ENCODE measurements at regions not wholly inside any gene's neighbourhood (a gene's known extent, or its start where the extent isn't known, plus 50 kb on each side); places are given as distances from the start of the nearest gene placed in this dataset.

DNA sequence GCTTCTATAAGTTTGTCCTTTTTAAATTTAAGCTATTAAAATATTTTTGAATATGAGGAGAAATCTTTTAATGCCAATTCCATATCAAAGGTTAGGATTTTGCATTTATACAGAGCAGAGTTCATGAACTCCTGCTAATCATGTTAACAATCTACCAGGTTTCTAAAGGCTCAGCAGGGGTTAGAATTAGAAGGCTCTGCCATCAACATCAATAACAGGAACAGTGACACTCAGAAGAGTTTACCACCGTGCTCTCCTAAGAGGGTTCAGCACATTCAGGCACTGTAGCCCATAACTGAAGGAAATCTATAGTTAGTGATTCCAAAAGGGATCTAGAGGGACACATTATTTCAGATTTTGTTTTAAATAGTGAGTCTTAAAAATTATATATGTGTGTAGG lies 100.1 kb downstream of the HOXA1 start:
- no peak overlapping the region for H3K4me3 ChIP-seq (ENCODE audit: low read depth, low read length)
- no peak for DNase-seq (ENCODE audit: low read depth)
- TF ChIP-seq, protein P1, sequence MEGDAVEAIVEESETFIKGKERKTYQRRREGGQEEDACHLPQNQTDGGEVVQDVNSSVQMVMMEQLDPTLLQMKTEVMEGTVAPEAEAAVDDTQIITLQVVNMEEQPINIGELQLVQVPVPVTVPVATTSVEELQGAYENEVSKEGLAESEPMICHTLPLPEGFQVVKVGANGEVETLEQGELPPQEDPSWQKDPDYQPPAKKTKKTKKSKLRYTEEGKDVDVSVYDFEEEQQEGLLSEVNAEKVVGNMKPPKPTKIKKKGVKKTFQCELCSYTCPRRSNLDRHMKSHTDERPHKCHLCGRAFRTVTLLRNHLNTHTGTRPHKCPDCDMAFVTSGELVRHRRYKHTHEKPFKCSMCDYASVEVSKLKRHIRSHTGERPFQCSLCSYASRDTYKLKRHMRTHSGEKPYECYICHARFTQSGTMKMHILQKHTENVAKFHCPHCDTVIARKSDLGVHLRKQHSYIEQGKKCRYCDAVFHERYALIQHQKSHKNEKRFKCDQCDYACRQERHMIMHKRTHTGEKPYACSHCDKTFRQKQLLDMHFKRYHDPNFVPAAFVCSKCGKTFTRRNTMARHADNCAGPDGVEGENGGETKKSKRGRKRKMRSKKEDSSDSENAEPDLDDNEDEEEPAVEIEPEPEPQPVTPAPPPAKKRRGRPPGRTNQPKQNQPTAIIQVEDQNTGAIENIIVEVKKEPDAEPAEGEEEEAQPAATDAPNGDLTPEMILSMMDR (conservative IDR thresholded peaks at IDR 0.05; ENCODE audit: low read depth, low read length): no peak

DNA sequence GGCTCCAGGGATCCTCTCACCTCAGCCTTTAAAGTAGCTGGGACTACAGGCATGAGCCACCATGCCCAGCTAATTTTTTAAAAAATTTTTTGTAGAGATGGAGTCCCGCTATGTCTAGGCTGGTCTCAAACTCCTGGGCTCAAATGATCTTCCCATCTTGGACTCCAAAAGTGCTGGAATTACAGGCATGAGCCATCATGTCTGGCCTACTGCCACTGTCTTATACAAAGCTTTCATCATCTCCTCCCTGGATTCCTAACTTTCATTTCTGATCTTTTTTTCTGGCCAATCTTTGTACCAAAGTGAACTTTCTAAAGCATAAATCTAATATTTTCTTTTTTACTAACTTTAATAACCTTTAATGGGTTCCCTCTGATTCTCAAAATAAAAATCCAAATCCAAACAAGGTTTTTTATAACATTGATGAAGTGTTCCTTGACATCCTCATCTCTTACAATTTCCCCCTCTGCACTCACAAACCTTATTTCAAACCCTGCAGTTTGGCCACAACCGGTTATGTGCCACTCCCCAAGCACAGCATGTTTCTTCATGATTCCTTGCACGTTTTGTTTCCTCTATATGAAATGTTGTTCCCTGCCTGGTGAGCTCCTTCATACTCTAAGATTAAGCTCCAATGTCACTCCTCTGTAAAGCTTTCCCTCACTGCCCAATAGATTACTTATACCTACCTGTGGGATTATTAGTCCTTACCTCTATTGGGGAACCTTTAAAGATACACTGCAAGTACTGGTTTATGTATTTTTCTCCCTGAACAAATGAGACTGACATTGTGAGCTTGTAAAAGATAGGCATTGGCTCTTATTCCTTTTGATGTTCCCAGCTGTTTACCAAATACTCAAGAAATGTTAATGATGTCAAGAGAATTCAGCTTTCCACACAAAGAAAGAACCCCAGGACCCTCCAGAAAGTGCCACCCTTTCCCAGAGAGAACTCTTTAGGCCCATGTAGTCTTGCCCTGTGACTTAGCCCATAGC lies 101.7 kb downstream of the HOXA1 start:
- no peak for DNase-seq (ENCODE audit: low read depth)
- TF ChIP-seq, protein P1 (conservative IDR thresholded peaks at IDR 0.05; ENCODE audit: low read depth, low read length): no peak
- no peak overlapping the region for H3K4me3 ChIP-seq (ENCODE audit: low read depth, low read length)

DNA sequence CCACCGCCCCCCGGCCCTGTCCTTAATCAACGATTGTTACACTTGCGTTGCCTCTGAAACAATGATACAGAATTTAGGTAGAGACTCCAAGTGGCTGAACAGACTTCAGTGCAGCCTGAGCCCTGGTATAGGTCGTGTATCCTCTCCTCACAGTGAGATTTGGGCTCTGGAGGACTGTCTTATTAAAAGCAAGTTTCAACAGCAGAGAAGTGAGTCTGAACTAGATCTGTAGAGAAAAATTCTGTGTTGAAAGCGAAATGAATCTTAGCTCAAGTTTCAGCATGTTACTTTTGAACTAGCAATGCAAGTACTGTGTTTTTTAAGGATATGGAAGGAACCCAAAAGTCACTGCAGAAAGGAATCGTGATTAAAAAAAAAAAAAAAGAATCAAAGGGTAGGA lies 103.1 kb downstream of the HOXA1 start:
- DNase-seq (ENCODE audit: low read depth): no peak
- H3K4me3 ChIP-seq (ENCODE audit: low read depth, low read length): no peak overlapping the region
- TF ChIP-seq, protein P1 (conservative IDR thresholded peaks at IDR 0.05; ENCODE audit: low read depth, low read length): no peak

- TF ChIP-seq, protein P1 (conservative IDR thresholded peaks at IDR 0.05; ENCODE audit: low read depth, low read length): no peak
- DNase-seq (ENCODE audit: low read depth): no peak
- no peak overlapping the region for H3K4me3 ChIP-seq (ENCODE audit: low read depth, low read length)
Observed at GRCh38 chr7:26991796-26992195, 104.0 kb downstream of the HOXA1 start.

- TF ChIP-seq, protein P1 (conservative IDR thresholded peaks at IDR 0.05; ENCODE audit: low read depth, low read length): no peak
- H3K4me3 ChIP-seq (ENCODE audit: low read depth, low read length): no peak overlapping the region
- no peak for DNase-seq (ENCODE audit: low read depth)
Observed at GRCh38 chr7:26989897-26990670, 105.7 kb downstream of the HOXA1 start.

DNA sequence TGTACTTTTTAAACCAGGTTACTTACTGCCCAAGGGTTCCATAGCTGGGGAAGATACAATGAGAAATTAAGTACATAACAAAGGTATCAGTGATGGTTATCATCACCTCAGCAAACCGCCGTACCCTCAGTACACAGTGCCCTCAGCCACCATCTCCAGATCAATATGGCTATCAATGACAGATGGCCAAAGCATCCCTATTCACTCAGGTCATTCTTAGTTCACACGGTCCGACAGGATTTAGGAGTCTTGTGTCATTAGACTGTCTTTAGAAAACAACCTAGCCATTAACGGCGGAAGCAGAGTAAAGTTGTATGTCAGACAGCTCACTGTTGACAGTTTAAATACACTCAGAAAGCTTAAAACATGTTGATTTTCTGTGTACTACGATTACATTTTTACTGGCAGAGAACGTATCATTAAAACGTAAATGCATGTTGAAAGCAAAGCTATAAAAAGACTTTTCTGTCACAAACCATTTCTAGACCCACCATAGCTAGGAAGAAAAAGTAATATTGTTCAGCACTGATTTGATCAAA lies 106.9 kb downstream of the HOXA1 start:
- DNase-seq (ENCODE audit: low read depth): no peak
- TF ChIP-seq, protein P1 (conservative IDR thresholded peaks at IDR 0.05; ENCODE audit: low read depth, low read length): no peak
- no peak overlapping the region for H3K4me3 ChIP-seq (ENCODE audit: low read depth, low read length)

Measured in choroid plexus epithelial cell (primary cell).